HG02973 (cell line): ENCODE measurements at regions not wholly inside any gene's neighbourhood (a gene's known extent, or its start where the extent isn't known, plus 50 kb on each side); places are given as distances from the start of the nearest gene placed in this dataset.
A peak's percentile ranks its signal among the peaks of the same experiment; 100 is the strongest.

Experiments used
- ATAC-seq: cut with Tn5 transposase; IDR thresholded peaks from one replicate; pipeline ENCODE4 v1.9.1; 2021; ENCODE audit warnings: moderate library complexity; ENCODE audit not compliant: unreplicated experiment

- ATAC-seq: no peak
Measured at GRCh38 chr5:86970361-86970760, 297.3 kb upstream of the RASA1 start.

- peak; percentile 63 for ATAC-seq
Measured at GRCh38 chr5:86971034-86971571, 296.6 kb upstream of the RASA1 start.

- no peak for ATAC-seq
Measured at GRCh38 chr5:86974955-86975354, 292.7 kb upstream of the RASA1 start.

- ATAC-seq: no peak
Measured at GRCh38 chr5:86977190-86977589, 290.5 kb upstream of the RASA1 start.

- ATAC-seq: no peak
Measured at GRCh38 chr5:86977808-86978207, 289.9 kb upstream of the RASA1 start.

GRCh38 chr5:86979811-86980411, 287.8 kb upstream of the RASA1 start:
- peak; percentile 68 for ATAC-seq

GRCh38 chr5:86981898-86982297, 285.8 kb upstream of the RASA1 start:
- no peak for ATAC-seq

- peak; percentile 50 for ATAC-seq
Measured at GRCh38 chr5:86983208-86983607, 284.5 kb upstream of the RASA1 start.

- no peak for ATAC-seq
Measured at GRCh38 chr5:86986837-86987236, 280.8 kb upstream of the RASA1 start.

- ATAC-seq: no peak
Measured at GRCh38 chr5:86997516-86997915, 270.2 kb upstream of the RASA1 start.

GRCh38 chr5:86999951-87000350, 267.7 kb upstream of the RASA1 start:
- no peak for ATAC-seq

- no peak for ATAC-seq
Measured at GRCh38 chr5:87002485-87002884, 265.2 kb upstream of the RASA1 start.

GRCh38 chr5:87004101-87004500, 263.6 kb upstream of the RASA1 start:
- no peak for ATAC-seq

- ATAC-seq: no peak
Measured at GRCh38 chr5:87007737-87008136, 259.9 kb upstream of the RASA1 start.

GRCh38 chr5:87008751-87009560, 258.7 kb upstream of the RASA1 start:
- no peak for ATAC-seq

GRCh38 chr5:87010736-87011135, 256.9 kb upstream of the RASA1 start:
- no peak for ATAC-seq

- no peak for ATAC-seq
Measured at GRCh38 chr5:87015901-87016300, 251.8 kb upstream of the RASA1 start.

GRCh38 chr5:87020099-87020934, 247.4 kb upstream of the RASA1 start:
- peak; percentile 93 for ATAC-seq

GRCh38 chr5:87022415-87022814, 245.3 kb upstream of the RASA1 start:
- ATAC-seq: no peak

- ATAC-seq: no peak
Measured at GRCh38 chr5:87027570-87027969, 240.1 kb upstream of the RASA1 start.

GRCh38 chr5:87029951-87030350, 237.7 kb upstream of the RASA1 start:
- no peak for ATAC-seq
